ENCODE measurements at regions not wholly inside any gene's neighbourhood (a gene's known extent, or its start where the extent isn't known, plus 50 kb on each side); places are given as distances from the start of the nearest gene placed in this dataset.
"Not testable (repeated sequence)": the region's sequence is repeated elsewhere in the genome, so short reads cannot be mapped to it uniquely, and the experiment has no call there.

- H3K79me2 ChIP-seq (ENCODE audit: control insufficient read depth, insufficient read depth, low read length), result no peaks in the 10 kb centered on the region
- no peaks in the 10 kb centered on the region for H3K79me1 ChIP-seq (ENCODE audit: low read length)
- no peaks in the 10 kb centered on the region for H3K4me1 ChIP-seq (ENCODE audit: control insufficient read depth, low read depth, low read length)
- H3K23ac ChIP-seq (ENCODE audit: low read length), result no peak overlapping the region
- H3K4me2 ChIP-seq (ENCODE audit: low read length), result no peak overlapping the region
- DNase-seq, result peak; percentile 14
- WGBS (ENCODE audit: extremely low coverage, insufficient coverage, low lambda C conversion rate), result no CpG with 5 or more reads among the region's 3 CpGs
- H3K4ac ChIP-seq (ENCODE audit: low read depth, low read length), result no peak overlapping the region
- no peak overlapping the region for H2AK5ac ChIP-seq (ENCODE audit: low read length)
- no peak overlapping the region for H4K5ac ChIP-seq (ENCODE audit: low read length)
- no peak overlapping the region for H3K27ac ChIP-seq (ENCODE audit: low read depth, low read length)
- H3K56ac ChIP-seq (ENCODE audit: low read length), result no peak overlapping the region
- no peak overlapping the region for H2BK5ac ChIP-seq (ENCODE audit: low read length)
- no peaks in the 10 kb centered on the region for H3K27me3 ChIP-seq (ENCODE audit: insufficient read depth, low read length, poor library complexity)
- H2BK120ac ChIP-seq (ENCODE audit: low read depth, low read length), result no peak overlapping the region
- H4K8ac ChIP-seq (ENCODE audit: low read depth, low read length), result no peak overlapping the region
- no peak overlapping the region for H3K4me3 ChIP-seq (ENCODE audit: low read length)
- no peak overlapping the region for H2BK15ac ChIP-seq (replicated peaks; ENCODE audit: low read depth)
- H3K18ac ChIP-seq (ENCODE audit: low read length), result no peak overlapping the region
- H3K36me3 ChIP-seq (ENCODE audit: control insufficient read depth, insufficient read depth, low read length), result no peaks in the 10 kb centered on the region
- no peak overlapping the region for H3K9ac ChIP-seq (ENCODE audit: low read length)
Observed at GRCh38 chr6:141388666-141389065, 744.1 kb upstream of the GJE1 start.

GRCh38 chr6:141370438-141370837 is 762.3 kb upstream of the GJE1 start:
- H3K79me2 ChIP-seq (ENCODE audit: control insufficient read depth, insufficient read depth, low read length), result no peaks in the 10 kb centered on the region
- H3K4ac ChIP-seq (ENCODE audit: low read depth, low read length), result no peak overlapping the region
- no peak overlapping the region for H3K4me3 ChIP-seq (ENCODE audit: low read length)
- H3K4me2 ChIP-seq (ENCODE audit: low read length), result no peak overlapping the region
- no peaks in the 10 kb centered on the region for H3K36me3 ChIP-seq (ENCODE audit: control insufficient read depth, insufficient read depth, low read length)
- no peaks in the 10 kb centered on the region for H3K4me1 ChIP-seq (ENCODE audit: control insufficient read depth, low read depth, low read length)
- H2BK120ac ChIP-seq (ENCODE audit: low read depth, low read length), result no peak overlapping the region
- no CpG with 5 or more reads among the region's 2 CpGs for WGBS (ENCODE audit: extremely low coverage, insufficient coverage, low lambda C conversion rate)
- H3K79me1 ChIP-seq (ENCODE audit: low read length), result no peaks in the 10 kb centered on the region
- H3K56ac ChIP-seq (ENCODE audit: low read length), result no peak overlapping the region
- H3K9ac ChIP-seq (ENCODE audit: low read length), result no peak overlapping the region
- no peak overlapping the region for H4K8ac ChIP-seq (ENCODE audit: low read depth, low read length)
- no peaks in the 10 kb centered on the region for H3K27me3 ChIP-seq (ENCODE audit: insufficient read depth, low read length, poor library complexity)
- H2BK15ac ChIP-seq (replicated peaks; ENCODE audit: low read depth), result no peak overlapping the region
- H3K18ac ChIP-seq (ENCODE audit: low read length), result no peak overlapping the region
- no peak overlapping the region for H2AK5ac ChIP-seq (ENCODE audit: low read length)
- no peak overlapping the region for H2BK5ac ChIP-seq (ENCODE audit: low read length)
- no peak overlapping the region for H3K23ac ChIP-seq (ENCODE audit: low read length)
- no peak overlapping the region for H3K27ac ChIP-seq (ENCODE audit: low read depth, low read length)
- H4K5ac ChIP-seq (ENCODE audit: low read length), result no peak overlapping the region
- DNase-seq, result no peak

DNA sequence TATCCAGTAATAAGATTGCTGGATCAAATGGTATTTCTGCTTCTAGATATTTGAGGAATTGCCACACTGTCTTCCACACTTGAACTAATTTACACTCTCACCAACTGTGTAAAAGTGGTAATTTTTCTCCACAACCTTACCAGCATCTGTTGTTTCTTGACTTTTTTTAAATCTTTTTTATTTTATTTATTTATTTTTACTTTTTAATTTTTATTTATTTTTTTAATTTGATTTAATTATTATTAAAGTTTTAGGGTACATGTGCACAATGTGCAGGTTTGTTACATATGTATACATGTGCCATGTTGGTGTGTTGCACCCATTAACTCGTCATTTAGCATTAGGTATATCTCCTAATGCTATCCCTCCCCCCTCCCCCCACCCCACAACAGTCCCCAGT is 765.9 kb upstream of the GJE1 start:
- H3K36me3 ChIP-seq (ENCODE audit: control insufficient read depth, insufficient read depth, low read length); H3K4ac ChIP-seq (ENCODE audit: low read depth, low read length); H3K18ac ChIP-seq (ENCODE audit: low read length); DNase-seq; H2BK15ac ChIP-seq (replicated peaks; ENCODE audit: low read depth); H2AK5ac ChIP-seq (ENCODE audit: low read length); H3K4me1 ChIP-seq (ENCODE audit: control insufficient read depth, low read depth, low read length); H3K27me3 ChIP-seq (ENCODE audit: insufficient read depth, low read length, poor library complexity); H3K56ac ChIP-seq (ENCODE audit: low read length); H3K23ac ChIP-seq (ENCODE audit: low read length); H4K5ac ChIP-seq (ENCODE audit: low read length); H3K9ac ChIP-seq (ENCODE audit: low read length); H3K79me1 ChIP-seq (ENCODE audit: low read length); H4K8ac ChIP-seq (ENCODE audit: low read depth, low read length); H3K4me3 ChIP-seq (ENCODE audit: low read length); H3K27ac ChIP-seq (ENCODE audit: low read depth, low read length); H3K4me2 ChIP-seq (ENCODE audit: low read length); H2BK120ac ChIP-seq (ENCODE audit: low read depth, low read length); H2BK5ac ChIP-seq (ENCODE audit: low read length); H3K79me2 ChIP-seq (ENCODE audit: control insufficient read depth, insufficient read depth, low read length): not testable (repeated sequence)
- no CpG with 5 or more reads among the region's 1 CpG for WGBS (ENCODE audit: extremely low coverage, insufficient coverage, low lambda C conversion rate)

GRCh38 chr6:141364694-141365093 is 768.0 kb upstream of the GJE1 start:
- Histone ChIP-seq H2BK120ac (ENCODE audit: low read depth, low read length) (no peak overlapping the region), H3K79me1 (ENCODE audit: low read length) (no peaks in the 10 kb centered on the region), H3K18ac (ENCODE audit: low read length) (no peak overlapping the region), H4K8ac (ENCODE audit: low read depth, low read length) (no peak overlapping the region), H3K27me3 (ENCODE audit: insufficient read depth, low read length, poor library complexity) (no peaks in the 10 kb centered on the region), H3K79me2 (ENCODE audit: control insufficient read depth, insufficient read depth, low read length) (no peaks in the 10 kb centered on the region), H3K56ac (ENCODE audit: low read length) (no peak overlapping the region), H4K5ac (ENCODE audit: low read length) (no peak overlapping the region), H2AK5ac (ENCODE audit: low read length) (no peak overlapping the region), H3K27ac (ENCODE audit: low read depth, low read length) (no peak overlapping the region), H3K4me3 (ENCODE audit: low read length) (no peak overlapping the region), H3K4me1 (ENCODE audit: control insufficient read depth, low read depth, low read length) (no peaks in the 10 kb centered on the region), H3K9ac (ENCODE audit: low read length) (no peak overlapping the region), H3K36me3 (ENCODE audit: control insufficient read depth, insufficient read depth, low read length) (no peaks in the 10 kb centered on the region), H3K4me2 (ENCODE audit: low read length) (no peak overlapping the region), H2BK5ac (ENCODE audit: low read length) (no peak overlapping the region), H3K4ac (ENCODE audit: low read depth, low read length) (no peak overlapping the region), H3K23ac (ENCODE audit: low read length) (no peak overlapping the region), H2BK15ac (replicated peaks; ENCODE audit: low read depth) (no peak overlapping the region)
- WGBS (ENCODE audit: extremely low coverage, insufficient coverage, low lambda C conversion rate), result no CpG with 5 or more reads among the region's 3 CpGs
- DNase-seq, result no peak

DNA sequence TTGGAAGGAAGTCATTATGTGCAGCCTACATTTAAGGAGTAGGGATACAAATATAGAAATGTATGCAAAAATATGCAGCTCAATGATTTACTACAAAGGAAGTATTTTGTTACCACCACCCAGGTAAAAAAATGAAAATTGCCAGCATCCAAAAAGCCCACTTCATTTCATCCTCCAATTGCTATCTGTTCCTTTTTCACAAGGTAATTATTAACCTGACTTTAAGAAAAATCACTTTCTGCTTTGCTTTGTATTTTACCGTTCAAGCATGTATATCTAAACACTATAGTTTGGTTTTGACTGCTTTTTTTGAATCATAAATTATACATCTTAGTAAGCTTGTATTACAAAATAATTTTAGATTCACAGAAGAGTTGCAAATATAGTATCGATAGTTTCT is 768.5 kb upstream of the GJE1 start:
- DNase-seq, result no peak
- Histone ChIP-seq H3K79me1 (ENCODE audit: low read length) (no peaks in the 10 kb centered on the region), H3K27ac (ENCODE audit: low read depth, low read length) (no peak overlapping the region), H3K9ac (ENCODE audit: low read length) (no peak overlapping the region), H4K8ac (ENCODE audit: low read depth, low read length) (no peak overlapping the region), H2BK15ac (replicated peaks; ENCODE audit: low read depth) (no peak overlapping the region), H3K27me3 (ENCODE audit: insufficient read depth, low read length, poor library complexity) (no peaks in the 10 kb centered on the region), H3K4me3 (ENCODE audit: low read length) (no peak overlapping the region), H3K18ac (ENCODE audit: low read length) (no peak overlapping the region), H3K4me2 (ENCODE audit: low read length) (no peak overlapping the region), H3K23ac (ENCODE audit: low read length) (no peak overlapping the region), H3K4me1 (ENCODE audit: control insufficient read depth, low read depth, low read length) (no peaks in the 10 kb centered on the region), H3K36me3 (ENCODE audit: control insufficient read depth, insufficient read depth, low read length) (no peaks in the 10 kb centered on the region), H2BK120ac (ENCODE audit: low read depth, low read length) (no peak overlapping the region), H3K4ac (ENCODE audit: low read depth, low read length) (no peak overlapping the region), H3K56ac (ENCODE audit: low read length) (no peak overlapping the region), H3K79me2 (ENCODE audit: control insufficient read depth, insufficient read depth, low read length) (no peaks in the 10 kb centered on the region), H2BK5ac (ENCODE audit: low read length) (no peak overlapping the region), H4K5ac (ENCODE audit: low read length) (no peak overlapping the region), H2AK5ac (ENCODE audit: low read length) (no peak overlapping the region)
- WGBS (ENCODE audit: extremely low coverage, insufficient coverage, low lambda C conversion rate), result no CpG with 5 or more reads among the region's 2 CpGs

- Histone ChIP-seq H3K27me3 (ENCODE audit: insufficient read depth, low read length, poor library complexity) (no peaks in the 10 kb centered on the region), H3K4me1 (ENCODE audit: control insufficient read depth, low read depth, low read length) (no peaks in the 10 kb centered on the region), H3K4ac (ENCODE audit: low read depth, low read length) (no peak overlapping the region), H3K79me2 (ENCODE audit: control insufficient read depth, insufficient read depth, low read length) (no peaks in the 10 kb centered on the region), H3K36me3 (ENCODE audit: control insufficient read depth, insufficient read depth, low read length) (no peaks in the 10 kb centered on the region), H3K4me2 (ENCODE audit: low read length) (no peak overlapping the region), H4K5ac (ENCODE audit: low read length) (no peak overlapping the region), H3K79me1 (ENCODE audit: low read length) (no peaks in the 10 kb centered on the region), H3K4me3 (ENCODE audit: low read length) (no peak overlapping the region), H2BK5ac (ENCODE audit: low read length) (no peak overlapping the region), H2BK120ac (ENCODE audit: low read depth, low read length) (no peak overlapping the region), H3K23ac (ENCODE audit: low read length) (no peak overlapping the region), H3K27ac (ENCODE audit: low read depth, low read length) (no peak overlapping the region), H3K9ac (ENCODE audit: low read length) (no peak overlapping the region), H2BK15ac (replicated peaks; ENCODE audit: low read depth) (no peak overlapping the region), H3K18ac (ENCODE audit: low read length) (no peak overlapping the region), H2AK5ac (ENCODE audit: low read length) (no peak overlapping the region), H4K8ac (ENCODE audit: low read depth, low read length) (no peak overlapping the region), H3K56ac (ENCODE audit: low read length) (no peak overlapping the region)
- DNase-seq, result no peak
- no CpG with 5 or more reads among the region's 1 CpG for WGBS (ENCODE audit: extremely low coverage, insufficient coverage, low lambda C conversion rate)
Observed at GRCh38 chr6:141361559-141361958, 771.2 kb upstream of the GJE1 start.

Data from mesendoderm (in vitro differentiated cells).